ENCODE measurements at regions not wholly inside any gene's neighbourhood (a gene's known extent, or its start where the extent isn't known, plus 50 kb on each side); places are given as distances from the start of the nearest gene placed in this dataset.

DNA sequence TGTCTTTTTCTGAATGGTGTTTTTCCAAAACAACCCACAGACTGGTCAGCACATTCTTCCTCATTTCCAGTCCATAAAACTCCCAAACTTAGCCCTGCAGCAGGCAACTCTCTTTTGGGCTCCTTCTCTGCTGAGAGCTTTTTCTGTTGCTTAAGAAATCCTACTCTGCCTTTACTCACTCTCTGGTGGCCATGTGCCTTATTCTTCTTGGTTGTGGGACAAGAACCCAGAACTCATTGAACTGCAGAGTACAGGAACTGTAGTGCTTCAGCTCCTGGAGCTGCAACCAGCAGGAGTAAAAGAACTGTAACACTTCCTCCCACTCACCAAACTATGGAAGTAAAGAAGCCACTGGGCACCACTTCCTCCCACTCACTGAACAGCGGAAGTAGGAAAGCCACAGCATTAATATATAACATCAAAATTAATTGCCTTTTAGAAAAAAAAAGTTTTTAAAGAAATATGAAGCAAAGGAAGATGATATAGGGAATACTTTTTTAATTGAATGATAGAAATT is 864.1 kb upstream of the PCDH10 start:
- WGBS (ENCODE audit: insufficient coverage), result no CpG with 5 or more reads among the region's 1 CpG
- DNase-seq, result no peak

DNA sequence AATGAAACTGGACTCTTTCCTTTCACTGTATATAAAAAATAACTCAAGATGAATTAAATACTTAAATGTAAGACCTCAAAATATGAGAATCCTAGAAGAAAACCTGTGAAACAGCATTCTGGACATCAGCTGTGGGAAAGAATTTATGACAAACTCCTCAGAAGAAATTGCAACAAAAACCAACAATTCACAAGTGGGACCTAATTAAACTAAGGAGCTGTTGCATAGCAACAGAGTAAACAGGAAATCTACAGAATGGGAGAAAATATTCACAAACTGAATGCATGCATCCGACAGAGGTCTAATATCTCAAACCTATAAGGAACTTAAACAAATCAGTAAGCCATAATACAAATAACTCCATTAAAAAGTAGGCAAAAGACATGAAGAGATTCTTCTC is 851.7 kb upstream of the PCDH10 start:
- Histone ChIP-seq H3K4me1 (ENCODE audit: control insufficient read depth, insufficient read depth, low read length) (no peaks in the 10 kb centered on the region), H3K4me3 (ENCODE audit: low read length) (no peak overlapping the region), H3K27ac (ENCODE audit: low read length) (peak overlapping the region; percentile 43), H3K27me3 (ENCODE audit: control insufficient read depth, insufficient read depth, low read length) (no peaks in the 10 kb centered on the region), H3K9me3 (replicated peaks; ENCODE audit: control insufficient read depth, low read depth, low read length) (no peaks in the 10 kb centered on the region), H3K36me3 (ENCODE audit: control insufficient read depth, insufficient read depth, low read length) (no peaks in the 10 kb centered on the region)
- peak; percentile 83 for DNase-seq
- no CpG with 5 or more reads among the region's 1 CpG for WGBS (ENCODE audit: insufficient coverage)

More for the DNA sequence above, 864.1 kb upstream of the PCDH10 start:
- no peak overlapping the region for H3K27ac ChIP-seq (ENCODE audit: low read length)
- H3K4me3 ChIP-seq (ENCODE audit: low read length), result no peak overlapping the region
- no peaks in the 10 kb centered on the region for H3K36me3 ChIP-seq (ENCODE audit: control insufficient read depth, insufficient read depth, low read length)
- H3K27me3 ChIP-seq (ENCODE audit: control insufficient read depth, insufficient read depth, low read length), result no peaks in the 10 kb centered on the region
- peaks cover 8% of the 10 kb centered on the region for H3K9me3 ChIP-seq (replicated peaks; ENCODE audit: control insufficient read depth, low read depth, low read length)
- H3K4me1 ChIP-seq (ENCODE audit: control insufficient read depth, insufficient read depth, low read length), result no peaks in the 10 kb centered on the region

DNA sequence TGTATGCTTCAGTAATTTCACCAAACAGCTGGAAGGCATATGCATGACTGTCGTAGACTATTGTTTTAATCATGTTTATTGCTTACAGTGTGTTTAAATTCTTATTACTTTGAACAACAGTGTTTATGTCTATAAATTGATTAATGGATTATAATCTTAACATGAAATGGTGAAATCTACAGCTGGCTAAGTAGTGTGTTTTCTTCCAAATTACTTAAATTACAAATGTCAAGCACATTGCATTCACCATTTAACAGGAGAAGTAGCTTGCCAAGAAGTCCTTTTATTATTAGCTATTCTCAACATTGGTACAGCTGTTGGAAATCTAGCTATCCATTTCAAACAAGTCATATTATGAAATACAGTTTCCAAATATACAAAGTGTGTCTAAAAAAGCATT is 849.3 kb upstream of the PCDH10 start:
- peak; percentile 63 for DNase-seq
- Histone ChIP-seq H3K4me3 (ENCODE audit: low read length) (no peak overlapping the region), H3K36me3 (ENCODE audit: control insufficient read depth, insufficient read depth, low read length) (no peaks in the 10 kb centered on the region), H3K27ac (ENCODE audit: low read length) (no peak overlapping the region), H3K9me3 (replicated peaks; ENCODE audit: control insufficient read depth, low read depth, low read length) (no peaks in the 10 kb centered on the region), H3K4me1 (ENCODE audit: control insufficient read depth, insufficient read depth, low read length) (no peaks in the 10 kb centered on the region), H3K27me3 (ENCODE audit: control insufficient read depth, insufficient read depth, low read length) (no peaks in the 10 kb centered on the region)
- WGBS (ENCODE audit: insufficient coverage), result no CpG with 5 or more reads among the region's 1 CpG

DNA sequence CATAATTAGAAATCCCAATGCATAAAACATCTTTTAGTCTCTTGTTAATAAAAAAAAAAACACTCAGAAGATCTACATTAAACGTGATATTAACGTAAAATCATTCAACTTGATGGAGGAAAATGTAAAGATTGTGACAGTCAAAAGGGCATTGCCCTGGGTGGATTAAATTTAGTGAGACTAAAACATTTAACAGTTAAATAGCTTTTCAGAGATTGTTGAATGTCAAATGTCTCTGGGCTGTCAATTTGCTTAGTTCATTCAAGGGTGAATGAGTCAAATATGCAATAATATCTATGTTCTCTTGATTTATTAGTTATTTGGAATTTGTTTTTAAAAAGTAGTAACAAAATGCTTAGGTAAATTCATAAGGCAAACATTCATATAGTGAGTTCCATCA is 836.6 kb upstream of the PCDH10 start:
- no peak overlapping the region for H3K27ac ChIP-seq (ENCODE audit: low read length)
- no CpG with 5 or more reads among the region's 2 CpGs for WGBS (ENCODE audit: insufficient coverage)
- no peaks in the 10 kb centered on the region for H3K9me3 ChIP-seq (replicated peaks; ENCODE audit: control insufficient read depth, low read depth, low read length)
- H3K4me3 ChIP-seq (ENCODE audit: low read length), result no peak overlapping the region
- no peaks in the 10 kb centered on the region for H3K36me3 ChIP-seq (ENCODE audit: control insufficient read depth, insufficient read depth, low read length)
- DNase-seq, result no peak
- H3K4me1 ChIP-seq (ENCODE audit: control insufficient read depth, insufficient read depth, low read length), result no peaks in the 10 kb centered on the region
- no peaks in the 10 kb centered on the region for H3K27me3 ChIP-seq (ENCODE audit: control insufficient read depth, insufficient read depth, low read length)

DNA sequence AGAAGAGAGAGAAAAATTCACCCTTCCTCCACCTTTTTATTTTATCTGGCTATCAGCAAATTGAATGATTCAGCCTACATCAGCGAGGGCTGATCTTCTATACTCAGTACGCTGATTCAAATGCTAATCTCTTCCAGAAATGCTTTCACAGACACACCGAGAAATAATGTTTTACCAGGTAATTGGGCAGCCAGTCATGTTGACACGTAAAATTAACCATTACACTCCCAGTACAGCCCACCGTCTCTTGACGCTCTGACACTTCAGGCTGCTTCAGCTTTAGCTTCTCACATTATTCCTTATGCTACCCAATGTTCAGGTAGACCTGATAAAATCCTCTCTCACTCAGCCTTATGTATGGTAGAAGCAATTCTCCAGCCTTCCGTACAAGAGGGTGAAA is 835.2 kb upstream of the PCDH10 start:
- 58% methylated on average over 4 of the region's 7 CpGs for WGBS (ENCODE audit: insufficient coverage)
- H3K27me3 ChIP-seq (ENCODE audit: control insufficient read depth, insufficient read depth, low read length), result no peaks in the 10 kb centered on the region
- no peaks in the 10 kb centered on the region for H3K4me1 ChIP-seq (ENCODE audit: control insufficient read depth, insufficient read depth, low read length)
- no peaks in the 10 kb centered on the region for H3K36me3 ChIP-seq (ENCODE audit: control insufficient read depth, insufficient read depth, low read length)
- no peak overlapping the region for H3K4me3 ChIP-seq (ENCODE audit: low read length)
- H3K27ac ChIP-seq (ENCODE audit: low read length), result no peak overlapping the region
- no peak for DNase-seq
- no peaks in the 10 kb centered on the region for H3K9me3 ChIP-seq (replicated peaks; ENCODE audit: control insufficient read depth, low read depth, low read length)

DNA sequence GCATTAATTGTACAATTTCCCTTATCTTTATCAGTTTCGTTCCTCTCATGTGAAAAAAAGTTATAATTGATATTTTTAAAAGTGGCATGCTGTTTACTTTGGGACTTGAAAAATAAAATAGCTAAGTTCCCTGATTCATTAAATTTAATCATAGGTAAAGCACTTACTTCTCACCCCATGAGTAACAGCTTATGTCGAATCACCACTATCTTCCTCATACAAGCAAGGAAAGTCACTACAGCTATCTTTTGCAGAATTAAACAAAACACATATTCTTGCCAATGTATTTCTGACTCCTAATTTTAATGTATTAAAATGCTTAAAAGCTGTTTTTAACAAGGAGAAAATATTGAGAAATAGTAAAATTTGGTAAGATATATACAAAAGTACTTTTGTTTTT is 832.4 kb upstream of the PCDH10 start:
- Histone ChIP-seq H3K36me3 (ENCODE audit: control insufficient read depth, insufficient read depth, low read length) (no peaks in the 10 kb centered on the region), H3K4me1 (ENCODE audit: control insufficient read depth, insufficient read depth, low read length) (no peaks in the 10 kb centered on the region), H3K9me3 (replicated peaks; ENCODE audit: control insufficient read depth, low read depth, low read length) (no peaks in the 10 kb centered on the region), H3K27ac (ENCODE audit: low read length) (no peak overlapping the region), H3K27me3 (ENCODE audit: control insufficient read depth, insufficient read depth, low read length) (no peaks in the 10 kb centered on the region), H3K4me3 (ENCODE audit: low read length) (no peak overlapping the region)
- WGBS (ENCODE audit: insufficient coverage), result no CpG with 5 or more reads among the region's 2 CpGs
- DNase-seq, result no peak

DNA sequence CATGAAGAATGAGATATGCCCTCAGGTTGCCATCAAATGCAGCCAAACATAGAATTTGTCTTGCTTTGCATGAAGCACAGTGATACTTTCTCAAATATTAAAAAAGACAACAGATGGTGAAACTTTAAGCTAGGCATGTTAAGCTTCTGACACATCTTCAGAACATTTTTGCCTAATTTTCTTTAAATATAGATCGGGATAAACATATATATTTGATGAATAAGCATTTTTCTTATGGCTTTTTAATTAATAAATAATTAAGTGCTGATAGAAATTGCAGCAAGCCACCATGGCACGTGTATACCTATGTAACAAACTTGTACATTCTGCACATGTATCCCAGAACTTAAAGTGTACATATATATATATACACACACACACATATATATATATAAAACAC is 831.2 kb upstream of the PCDH10 start:
- no peaks in the 10 kb centered on the region for H3K27me3 ChIP-seq (ENCODE audit: control insufficient read depth, insufficient read depth, low read length)
- H3K9me3 ChIP-seq (replicated peaks; ENCODE audit: control insufficient read depth, low read depth, low read length), result no peaks in the 10 kb centered on the region
- no peaks in the 10 kb centered on the region for H3K4me1 ChIP-seq (ENCODE audit: control insufficient read depth, insufficient read depth, low read length)
- no peak overlapping the region for H3K4me3 ChIP-seq (ENCODE audit: low read length)
- DNase-seq, result no peak
- no peak overlapping the region for H3K27ac ChIP-seq (ENCODE audit: low read length)
- H3K36me3 ChIP-seq (ENCODE audit: control insufficient read depth, insufficient read depth, low read length), result no peaks in the 10 kb centered on the region
- WGBS (ENCODE audit: insufficient coverage), result no CpG with 5 or more reads among the region's 2 CpGs

DNA sequence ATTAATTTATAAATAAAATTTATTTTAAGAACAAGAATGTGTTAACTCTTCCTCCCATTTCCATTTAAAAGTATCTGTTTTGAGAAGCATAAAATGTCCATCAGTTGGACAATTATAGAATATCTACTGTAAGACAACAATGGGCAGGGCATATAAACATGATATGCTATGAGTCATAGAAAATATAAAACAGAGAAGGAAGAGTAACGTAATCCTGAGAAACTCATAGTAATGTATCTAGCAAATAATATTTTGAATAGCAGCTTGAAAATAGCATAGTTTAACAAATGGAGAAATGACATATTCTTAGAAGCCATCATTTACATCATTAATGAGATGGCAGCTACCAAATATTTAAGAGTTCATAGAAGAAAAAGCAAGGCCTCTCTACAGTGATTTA is 820.3 kb upstream of the PCDH10 start:
- Histone ChIP-seq H3K36me3 (ENCODE audit: control insufficient read depth, insufficient read depth, low read length) (no peaks in the 10 kb centered on the region), H3K27ac (ENCODE audit: low read length) (no peak overlapping the region), H3K27me3 (ENCODE audit: control insufficient read depth, insufficient read depth, low read length) (no peaks in the 10 kb centered on the region), H3K9me3 (replicated peaks; ENCODE audit: control insufficient read depth, low read depth, low read length) (no peaks in the 10 kb centered on the region), H3K4me3 (ENCODE audit: low read length) (no peak overlapping the region), H3K4me1 (ENCODE audit: control insufficient read depth, insufficient read depth, low read length) (no peaks in the 10 kb centered on the region)
- WGBS (ENCODE audit: insufficient coverage), result no CpG with 5 or more reads among the region's 1 CpG
- no peak for DNase-seq

DNA sequence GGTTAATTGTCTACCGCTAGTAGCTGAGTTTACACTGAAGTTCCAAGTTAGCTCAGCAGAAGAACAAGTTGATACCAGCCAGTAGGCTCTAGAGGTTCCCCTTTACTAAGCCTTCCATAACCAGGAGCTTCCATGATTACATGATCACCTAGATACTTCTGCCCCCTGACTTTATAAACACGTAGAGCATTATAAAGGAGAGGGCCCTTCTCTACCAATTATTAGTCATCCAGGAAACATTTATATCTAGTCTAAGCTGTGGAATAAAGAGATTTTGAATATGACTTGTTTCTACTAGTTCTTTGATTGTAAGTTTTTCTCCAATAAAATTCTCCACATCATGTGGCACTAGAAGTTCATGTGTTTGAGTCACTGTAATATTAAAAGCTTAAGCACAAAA is 818.1 kb upstream of the PCDH10 start:
- H3K27me3 ChIP-seq (ENCODE audit: control insufficient read depth, insufficient read depth, low read length), result no peaks in the 10 kb centered on the region
- no peaks in the 10 kb centered on the region for H3K36me3 ChIP-seq (ENCODE audit: control insufficient read depth, insufficient read depth, low read length)
- no peaks in the 10 kb centered on the region for H3K9me3 ChIP-seq (replicated peaks; ENCODE audit: control insufficient read depth, low read depth, low read length)
- no peak overlapping the region for H3K27ac ChIP-seq (ENCODE audit: low read length)
- no CpG with 5 or more reads among the region's 2 CpGs for WGBS (ENCODE audit: insufficient coverage)
- no peak for DNase-seq
- H3K4me3 ChIP-seq (ENCODE audit: low read length), result no peak overlapping the region
- no peaks in the 10 kb centered on the region for H3K4me1 ChIP-seq (ENCODE audit: control insufficient read depth, insufficient read depth, low read length)

DNA sequence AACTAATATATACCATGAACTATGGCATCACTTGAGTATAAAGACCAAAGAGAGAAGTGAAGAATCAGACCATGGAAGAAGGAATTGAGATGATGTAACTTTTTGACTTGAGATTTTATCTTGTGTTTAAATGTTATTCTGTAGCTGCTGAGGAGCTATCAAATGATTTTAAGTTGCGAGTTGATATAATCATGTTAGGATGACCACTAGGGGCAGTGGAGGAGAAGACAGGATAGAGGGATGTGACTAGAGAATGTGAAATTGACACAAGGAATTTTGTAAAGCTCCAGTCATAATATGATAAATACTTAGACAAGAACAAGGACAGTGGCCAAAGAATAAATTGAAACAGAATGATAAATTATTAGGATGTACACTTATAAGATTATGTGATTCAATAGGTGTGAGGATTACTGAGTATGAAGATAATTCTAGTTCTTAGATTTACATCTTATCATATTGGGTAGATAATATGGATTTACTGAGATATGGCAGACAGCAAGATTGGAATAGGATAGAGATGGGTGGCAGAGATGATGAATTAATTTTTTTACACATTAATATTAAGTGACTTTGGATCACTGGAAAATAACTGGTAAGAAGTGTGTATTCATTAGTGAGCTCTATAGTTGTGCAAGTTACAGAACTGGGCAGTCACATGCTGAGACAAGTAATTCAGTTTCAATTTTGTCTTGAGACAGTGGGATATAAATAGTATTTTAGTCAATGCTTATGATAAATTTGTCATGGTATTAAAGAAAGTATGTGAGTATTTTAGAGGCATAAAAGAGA is 816.0 kb upstream of the PCDH10 start:
- Histone ChIP-seq H3K27ac (ENCODE audit: low read length) (no peak overlapping the region), H3K9me3 (replicated peaks; ENCODE audit: control insufficient read depth, low read depth, low read length) (no peaks in the 10 kb centered on the region), H3K36me3 (ENCODE audit: control insufficient read depth, insufficient read depth, low read length) (no peaks in the 10 kb centered on the region), H3K27me3 (ENCODE audit: control insufficient read depth, insufficient read depth, low read length) (no peaks in the 10 kb centered on the region), H3K4me3 (ENCODE audit: low read length) (no peak overlapping the region), H3K4me1 (ENCODE audit: control insufficient read depth, insufficient read depth, low read length) (no peaks in the 10 kb centered on the region)
- DNase-seq, result no peak
- no CpG with 5 or more reads among the region's 1 CpG for WGBS (ENCODE audit: insufficient coverage)

DNA sequence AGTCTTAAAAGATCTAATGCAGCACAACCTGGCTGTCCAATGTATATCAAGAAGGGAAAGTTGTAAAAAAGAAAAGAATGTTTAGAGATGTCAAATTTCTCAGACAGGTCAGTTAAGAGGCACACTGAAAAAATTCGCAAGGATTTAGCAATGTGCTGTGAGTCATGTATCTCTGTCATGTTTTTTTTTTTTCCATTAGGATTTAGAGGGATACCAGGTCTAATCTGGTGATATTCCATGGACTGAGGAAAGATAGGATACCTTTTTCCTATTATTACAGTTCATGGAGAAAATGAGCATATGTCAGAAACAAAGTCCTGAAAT is 815.4 kb upstream of the PCDH10 start:
- H3K4me3 ChIP-seq (ENCODE audit: low read length), result no peak overlapping the region
- WGBS (ENCODE audit: insufficient coverage), result 67% methylated on average over 1 of the region's 1 CpG
- DNase-seq, result no peak
- H3K27me3 ChIP-seq (ENCODE audit: control insufficient read depth, insufficient read depth, low read length), result no peaks in the 10 kb centered on the region
- no peaks in the 10 kb centered on the region for H3K9me3 ChIP-seq (replicated peaks; ENCODE audit: control insufficient read depth, low read depth, low read length)
- no peaks in the 10 kb centered on the region for H3K36me3 ChIP-seq (ENCODE audit: control insufficient read depth, insufficient read depth, low read length)
- H3K4me1 ChIP-seq (ENCODE audit: control insufficient read depth, insufficient read depth, low read length), result no peaks in the 10 kb centered on the region
- no peak overlapping the region for H3K27ac ChIP-seq (ENCODE audit: low read length)
